Mucosa of descending colon (tissue), 3 donors: ENCODE measurements at regions not wholly inside any gene's neighbourhood (a gene's known extent, or its start where the extent isn't known, plus 50 kb on each side); places are given as distances from the start of the nearest gene placed in this dataset.

Experiments used
- ATAC-seq: fragments of 200-7000 bp; cut with Tn5 transposase; one replicate; pipeline ENCODE4 v1.9.1; 2020; ENCODE audit warnings: mild to moderate bottlenecking, moderate library complexity
- DNase-seq, 3 donors: peaks; one replicate each; pipeline ENCODE4 v3.0.0-alpha.2; 2020
- H3K36me3 ChIP-seq: fragments of 200-600 bp; one replicate; pipeline ENCODE4 v1.8.0; 2021; ENCODE audit warnings: low read depth, mild to moderate bottlenecking
- H3K4me1 ChIP-seq: fragments of 200-600 bp; one replicate; pipeline ENCODE4 v1.8.0; 2021; ENCODE audit warnings: low read depth, mild to moderate bottlenecking
- H3K4me3 ChIP-seq: fragments of 200-600 bp; one replicate; pipeline ENCODE4 v1.8.0; 2021; ENCODE audit warnings: mild to moderate bottlenecking
- H3K9me3 ChIP-seq: fragments of 200-600 bp; one replicate; pipeline ENCODE4 v1.8.0; 2021; ENCODE audit warnings: mild to moderate bottlenecking
- CTCF ChIP-seq: fragments of 200-600 bp; IDR thresholded peaks from one replicate; pipeline ENCODE4 v1.8.0; 2022; ENCODE audit warnings: antibody characterized with exemption, mild to moderate bottlenecking
- intact Hi-C, 2 donors: fragments of 100-400 bp; cut with DNase I in 1 of 2; cut with micrococcal nuclease in 1 of 2; formaldehyde crosslinking; loops; one replicate each; pipeline versions ENCODE4 v1.11.0 to v1.11.1; 2022; cut with DNase I, micrococcal nuclease
- donor health status: DM: no; HTN: no; CAD: no; lungs with moderate emphysema.
- donor health status: DM: no; HTN: no; CAD: no.
- donor health status: DM: no; HTN: yes; CAD: no.

- no peak for TF ChIP-seq CTCF
- ATAC-seq = no peak
- no peaks in the 10 kb centered on the region for H3K9me3 ChIP-seq
- no peak overlapping the region for H3K4me3 ChIP-seq
- no peaks in the 10 kb centered on the region for H3K36me3 ChIP-seq
- no peaks in the 10 kb centered on the region for H3K4me1 ChIP-seq
- intact Hi-C loops = no loop called here
- DNase-seq = no peak
Measured at GRCh38 chr12:81022531-81022930, 55.3 kb upstream of the ACSS3 start.

GRCh38 chr12:81021834-81022233 lies 56.0 kb upstream of the ACSS3 start:
- Histone ChIP-seq H3K4me1 (no peaks in the 10 kb centered on the region), H3K9me3 (no peaks in the 10 kb centered on the region), H3K4me3 (no peak overlapping the region), H3K36me3 (no peaks in the 10 kb centered on the region)
- intact Hi-C loops = no loop called here
- ATAC-seq (no peak), DNase-seq (no peak)
- no peak for TF ChIP-seq CTCF

GRCh38 chr12:81021131-81021748 lies 56.6 kb upstream of the ACSS3 start:
- Histone ChIP-seq H3K4me3 (no peak overlapping the region), H3K4me1 (no peaks in the 10 kb centered on the region), H3K36me3 (no peaks in the 10 kb centered on the region), H3K9me3 (no peaks in the 10 kb centered on the region)
- intact Hi-C loops = no loop called here
- DNase-seq (no peak), ATAC-seq (no peak)
- TF ChIP-seq CTCF = no peak

GRCh38 chr12:81017792-81018191 lies 60.1 kb upstream of the ACSS3 start:
- no peaks in the 10 kb centered on the region for H3K4me1 ChIP-seq
- intact Hi-C loops = no loop called here
- no peak overlapping the region for H3K4me3 ChIP-seq
- DNase-seq = no peak
- H3K36me3 ChIP-seq = no peaks in the 10 kb centered on the region
- no peak for TF ChIP-seq CTCF
- no peak for ATAC-seq
- H3K9me3 ChIP-seq = no peaks in the 10 kb centered on the region

GRCh38 chr12:81015510-81015909 lies 62.4 kb upstream of the ACSS3 start:
- ATAC-seq (no peak), DNase-seq (no peak)
- H3K4me1 ChIP-seq = no peaks in the 10 kb centered on the region
- TF ChIP-seq CTCF = no peak
- no peaks in the 10 kb centered on the region for H3K36me3 ChIP-seq
- no peak overlapping the region for H3K4me3 ChIP-seq
- intact Hi-C loops = no loop called here
- H3K9me3 ChIP-seq = no peaks in the 10 kb centered on the region

- no peak overlapping the region for H3K4me3 ChIP-seq
- intact Hi-C loops = no loop called here
- H3K9me3 ChIP-seq = no peaks in the 10 kb centered on the region
- no peak for ATAC-seq
- no peaks in the 10 kb centered on the region for H3K4me1 ChIP-seq
- TF ChIP-seq CTCF = no peak
- no peaks in the 10 kb centered on the region for H3K36me3 ChIP-seq
- DNase-seq = no peak
Measured at GRCh38 chr12:81010641-81011040, 67.2 kb upstream of the ACSS3 start.
